H1 (cell line): ENCODE measurements at regions not wholly inside any gene's neighbourhood (a gene's known extent, or its start where the extent isn't known, plus 50 kb on each side); places are given as distances from the start of the nearest gene placed in this dataset.

Experiments
- CTCF ChIA-PET: fragments of 300-600 bp; sonication (Branson Sonifier 250); formaldehyde crosslinking; loops from one replicate; lab custom pipeline; 2021; ENCODE audit not compliant: partially characterized antibody; lab: Charles Lee
- POLR2A ChIA-PET: fragments of 300-600 bp; sonication (Branson Sonifier 250); formaldehyde crosslinking; loops from one replicate; lab custom pipeline; 2021; ENCODE audit warnings: inconsistent platforms; ENCODE audit not compliant: partially characterized antibody; lab: Charles Lee
- DNase-seq, 2 experiments: peaks; one replicate each; pipeline versions ENCODE4 v3.0.0 to v3.0.0-alpha.2; 2010 to 2022; ENCODE audit warnings: low spot score in 2 of 2, low read depth in 1 of 2, mixed read lengths in 1 of 2
- FAIRE-seq: peaks from 2 replicates; lab custom pipeline; 2011; peaks lifted over from hg19 to GRCh38; lab: Jason Lieb, UNC
- H2AFZ ChIP-seq: 2 replicates; pipeline ENCODE4 v1.8.1; 2012; ENCODE audit warnings: low read length, inconsistent platforms
- H2AK5ac ChIP-seq: 2 replicates; pipeline ENCODE4 v1.6.1; 2013; ENCODE audit warnings: low read depth, low read length
- H2BK120ac ChIP-seq: replicated peaks from 2 replicates; pipeline ENCODE3; 2013; ENCODE audit warnings: low read depth, low read length, inconsistent platforms
- H2BK12ac ChIP-seq: 2 replicates; pipeline ENCODE4 v1.6.1; 2013; ENCODE audit warnings: low read depth, low read length
- H2BK15ac ChIP-seq: 2 replicates; pipeline ENCODE4 v1.6.1; 2013; ENCODE audit warnings: low read length
- H2BK20ac ChIP-seq: 2 replicates; pipeline ENCODE4 v1.6.1; 2013; ENCODE audit warnings: low read length
- H2BK5ac ChIP-seq: 2 replicates; pipeline ENCODE4 v1.6.1; 2013; ENCODE audit warnings: low read depth, low read length
- H3K14ac ChIP-seq: 2 replicates; pipeline ENCODE4 v1.6.1; 2013; ENCODE audit warnings: inconsistent platforms; ENCODE audit not compliant: insufficient read length
- H3K18ac ChIP-seq: 2 replicates; pipeline ENCODE4 v1.6.1; 2013; ENCODE audit warnings: low read length; ENCODE audit errors: extremely low read depth
- H3K23ac ChIP-seq: 2 replicates; pipeline ENCODE4 v1.6.1; 2013; ENCODE audit warnings: inconsistent platforms; ENCODE audit not compliant: insufficient read length
- H3K23me2 ChIP-seq: 2 replicates; pipeline ENCODE4 v1.6.1; 2013; ENCODE audit warnings: low read depth, low read length
- H3K27ac ChIP-seq: 2 replicates; pipeline ENCODE4 v1.6.1; 2011; ENCODE audit warnings: low read depth, low read length, inconsistent platforms
- H3K27me3 ChIP-seq, 4 experiments: replicated peaks in 1 of 4; 1 replicate in 1 of 4; 2 replicates in 3 of 4; pipeline versions ENCODE4 v1.6.1 to v1.8.1; 2011 to 2013; ENCODE audit warnings: low read length in 3 of 4, mild to moderate bottlenecking in 3 of 4, inconsistent platforms in 2 of 4, mixed read lengths in 2 of 4, moderate library complexity in 1 of 4; ENCODE audit not compliant: control insufficient read depth in 3 of 4, insufficient read depth in 3 of 4; ENCODE audit errors: extremely low read depth in 1 of 4
- H3K36me3 ChIP-seq, 4 experiments: 2 replicates each; pipeline versions ENCODE4 v1.6.1 to v1.8.1; 2011 to 2013; ENCODE audit warnings: mild to moderate bottlenecking in 4 of 4, low read length in 3 of 4, moderate library complexity in 2 of 4, control low read depth in 1 of 4, inconsistent platforms in 1 of 4; ENCODE audit not compliant: insufficient read depth in 4 of 4, control insufficient read depth in 2 of 4
- H3K4ac ChIP-seq: replicated peaks from 2 replicates; pipeline ENCODE3; 2013; ENCODE audit warnings: low read length, low read depth, mixed read lengths, inconsistent platforms; ENCODE audit not compliant: insufficient read length
- H3K4me1 ChIP-seq, 4 experiments: replicated peaks in 1 of 4; 1 replicate in 1 of 4; 2 replicates in 3 of 4; pipeline versions ENCODE4 v1.6.1 to v1.8.1; 2011 to 2013; ENCODE audit warnings: low read length in 3 of 4, inconsistent platforms in 2 of 4, mixed read lengths in 1 of 4; ENCODE audit not compliant: insufficient read depth in 4 of 4, control insufficient read depth in 3 of 4
- H3K4me2 ChIP-seq, 2 experiments: 2 replicates each; pipeline versions ENCODE4 v1.6.1 to v1.8.1; 2011 to 2013; ENCODE audit warnings: low read depth in 2 of 2, low read length in 2 of 2, control low read depth in 1 of 2, inconsistent platforms in 1 of 2, mild to moderate bottlenecking in 1 of 2; ENCODE audit not compliant: insufficient read depth in 1 of 2
- H3K4me3 ChIP-seq, 4 experiments: fragments of 200-600, 300-600 bp in 1 of 4; sonication (generic), shearing (Covaris generic), sonication (Bioruptor Twin) in 1 of 4; 2 replicates each; pipeline versions ENCODE4 v1.5.1 to v1.8.1; 2011 to 2016; ENCODE audit warnings: low read length in 4 of 4, low read depth in 3 of 4, control low read depth in 2 of 4, inconsistent platforms in 2 of 4, mild to moderate bottlenecking in 2 of 4, mixed read lengths in 1 of 4, moderate library complexity in 1 of 4; ENCODE audit not compliant: insufficient read depth in 2 of 4; ENCODE audit errors: extremely low read depth in 1 of 4
- H3K56ac ChIP-seq: replicated peaks from 2 replicates; pipeline ENCODE3; 2013; ENCODE audit warnings: low read depth, mild to moderate bottlenecking, mixed read lengths, low read length, inconsistent platforms; ENCODE audit not compliant: insufficient read length
- H3K79me1 ChIP-seq: 2 replicates; pipeline ENCODE4 v1.6.1; 2013; ENCODE audit warnings: low read depth, low read length, control low read depth
- H3K79me2 ChIP-seq, 2 experiments: 2 replicates each; pipeline versions ENCODE4 v1.6.1 to v1.8.1; 2012 to 2013; ENCODE audit warnings: low read length in 2 of 2, mild to moderate bottlenecking in 2 of 2, inconsistent platforms in 1 of 2; ENCODE audit not compliant: insufficient read depth in 2 of 2, control insufficient read depth in 1 of 2
- H3K9ac ChIP-seq, 4 experiments: replicated peaks in 1 of 4; 1 replicate in 1 of 4; 2 replicates in 3 of 4; pipeline versions ENCODE4 v1.6.1 to v1.8.1; 2011 to 2013; ENCODE audit warnings: low read depth in 3 of 4, low read length in 3 of 4, control low read depth in 2 of 4, mild to moderate bottlenecking in 2 of 4, moderate library complexity in 2 of 4, inconsistent platforms in 1 of 4; ENCODE audit errors: extremely low read depth in 1 of 4
- H3K9me3 ChIP-seq, 2 experiments: 2 replicates each; pipeline versions ENCODE4 v1.6.1 to v1.8.1; 2012 to 2013; ENCODE audit warnings: mild to moderate bottlenecking in 2 of 2, moderate library complexity in 2 of 2, control low read depth in 1 of 2, inconsistent platforms in 1 of 2, low read depth in 1 of 2, low read length in 1 of 2, mixed read lengths in 1 of 2; ENCODE audit not compliant: insufficient read depth in 2 of 2
- H4K20me1 ChIP-seq, 2 experiments: replicated peaks in 1 of 2; 2 replicates each; pipeline versions ENCODE3 to v1.8.1; 2011 to 2013; ENCODE audit warnings: inconsistent platforms in 2 of 2, low read length in 2 of 2, mild to moderate bottlenecking in 1 of 2; ENCODE audit not compliant: insufficient read depth in 2 of 2, control insufficient read depth in 1 of 2
- H4K5ac ChIP-seq: 2 replicates; pipeline ENCODE4 v1.6.1; 2013; ENCODE audit warnings: low read length, low read depth, mixed read lengths, inconsistent platforms; ENCODE audit not compliant: insufficient read length
- H4K8ac ChIP-seq: 2 replicates; pipeline ENCODE4 v1.8.0; 2013; ENCODE audit warnings: mild to moderate bottlenecking, moderate library complexity, low read length, inconsistent platforms; ENCODE audit not compliant: insufficient read depth; ENCODE audit errors: extremely low read depth
- H4K91ac ChIP-seq: replicated peaks from 2 replicates; pipeline ENCODE3; 2013; ENCODE audit warnings: low read length, mixed read lengths, inconsistent platforms; ENCODE audit not compliant: insufficient read length
- BRCA1 ChIP-seq: IDR thresholded peaks from 2 replicates; pipeline ENCODE4 v1.6.1; 2012; ENCODE audit warnings: low read depth, low read length, improper control_type of control experiment
- CBX8 ChIP-seq: fragments of 300-800, 300-1000 bp; sonication (generic); IDR thresholded peaks from 2 replicates; pipeline ENCODE4 v1.7.1; 2016; ENCODE audit warnings: low read depth, low read length, borderline replicate concordance
- CHD2 ChIP-seq: IDR thresholded peaks from 2 replicates; pipeline ENCODE4 v1.6.1; 2012; ENCODE audit warnings: low read length, improper control_type of control experiment
- EP300 ChIP-seq, 2 experiments: IDR thresholded peaks; 1 replicate in 1 of 2; 2 replicates in 1 of 2; pipeline ENCODE4 v1.6.1; 2011 to 2012; ENCODE audit warnings: low read depth in 2 of 2, low read length in 2 of 2, mild to moderate bottlenecking in 2 of 2, borderline replicate concordance in 1 of 2, inconsistent platforms in 1 of 2, moderate library complexity in 1 of 2
- FOSL1 ChIP-seq: IDR thresholded peaks from 2 replicates; pipeline ENCODE4 v1.6.1; 2011; ENCODE audit warnings: mild to moderate bottlenecking, low read depth, low read length, moderate library complexity; ENCODE audit not compliant: insufficient read depth
- NANOG ChIP-seq: IDR thresholded peaks from 2 replicates; pipeline ENCODE4 v1.6.1; 2011; ENCODE audit warnings: low read length, low read depth, mild to moderate bottlenecking, inconsistent platforms; ENCODE audit not compliant: insufficient read depth, poor library complexity, severe bottlenecking
- POLR2AphosphoS5 ChIP-seq: IDR thresholded peaks from 2 replicates; pipeline ENCODE4 v1.6.1; 2011; ENCODE audit warnings: low read depth, low read length
- RBBP5 ChIP-seq: IDR thresholded peaks from 2 replicates; pipeline ENCODE4 v1.7.1; 2012; ENCODE audit warnings: low read depth, mild to moderate bottlenecking, inconsistent platforms, low read length, moderate library complexity, borderline replicate concordance
- WGBS, 2 experiments: shearing (Covaris generic) in 1 of 2; methylation state at CpG; one replicate each; pipeline versions ENCODE4 v1.1.6 to v1.1.7; 2013 to 2015; ENCODE audit warnings: low lambda C conversion rate in 2 of 2, mixed read lengths in 2 of 2, inconsistent platforms in 1 of 2, low coverage in 1 of 2, missing lambda C conversion rate in 1 of 2; ENCODE audit not compliant: insufficient replicate concordance in 2 of 2, insufficient coverage in 1 of 2, insufficient read length in 1 of 2; ENCODE audit errors: extremely low coverage in 1 of 2, missing lambda C conversion rate in 1 of 2; 5-methylcytosine and 5-hydroxymethylcytosine counted together

DNA sequence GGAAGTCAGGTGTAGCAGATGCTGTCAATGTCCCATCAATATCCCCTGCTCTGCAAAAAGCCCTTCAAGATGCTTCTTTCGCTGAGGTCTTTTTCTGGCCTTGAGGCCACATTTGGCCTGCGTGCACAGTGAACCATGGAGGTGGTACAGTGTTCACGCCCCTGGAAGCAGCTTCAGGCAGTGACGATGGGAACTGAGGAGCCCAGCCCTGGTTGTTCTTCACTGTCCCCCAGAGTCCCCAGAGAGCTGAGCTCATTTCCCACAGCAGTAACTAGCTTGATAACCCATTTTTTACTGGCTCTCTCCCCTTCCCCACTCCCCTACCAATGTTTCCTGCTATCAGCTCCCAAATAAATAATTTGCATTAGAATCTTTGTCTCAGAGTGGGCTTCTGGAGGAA lies 76.5 kb downstream of the OLIG1 start:
- Histone ChIP-seq H4K8ac (no peak overlapping the region), H3K23ac (no peak overlapping the region), H3K79me1 (no peaks in the 10 kb centered on the region), H2BK5ac (no peak overlapping the region), H3K36me3 (no peaks in the 10 kb centered on the region), H3K4me2 (no peak overlapping the region), H4K91ac (no peak overlapping the region), H3K4ac (no peak overlapping the region), H2BK120ac (no peak overlapping the region), H4K20me1 (no peaks in the 10 kb centered on the region), H3K4me1 (peaks cover 0 to 8% (median 3%) of the 10 kb centered on the region in 4 experiments; a peak in 5 of 7 replicates), H4K5ac (no peak overlapping the region), H3K4me3 (no peak overlapping the region), H3K27me3 (no peaks in the 10 kb centered on the region), H2BK15ac (no peak overlapping the region), H3K23me2 (no peaks in the 10 kb centered on the region), H3K18ac (no peak overlapping the region), H2BK12ac (no peak overlapping the region), H3K9ac (no peak overlapping the region), H3K56ac (no peak overlapping the region), H3K79me2 (no peaks in the 10 kb centered on the region), H2AK5ac (no peak overlapping the region), H3K27ac (no peak overlapping the region), H3K14ac (no peak overlapping the region), H3K9me3 (no peaks in the 10 kb centered on the region), H2BK20ac (no peak overlapping the region), H2AFZ (no peak overlapping the region)
- CTCF ChIA-PET: interaction anchor here (0.9 to 2.9 kb wide), 3 partner anchors 15 to 152 kb away, joined by 5 to 8 read pairs (median 5); no protein-coding TSS in a partner anchor
- WGBS, 2 experiments: 77% methylated on average over 4 of the region's 4 CpGs; no CpG with 5 or more reads in 1 of the 2 experiments
- TF ChIP-seq POLR2AphosphoS5 (no peak), CHD2 (no peak), BRCA1 (no peak), EP300 (IDR thresholded peaks at IDR 0.05; ENCODE audit: borderline replicate concordance in 1 of 2, low read depth in 2 of 2, low read length in 2 of 2) (no peak), CBX8 (no peak), NANOG (no peak), RBBP5 (no peak), FOSL1 (no peak)
- POLR2A ChIA-PET: interaction anchor here (0.8 kb wide), 1 partner anchor 233 kb away, joined by 3 read pairs; no protein-coding TSS in a partner anchor
- DNase-seq (no peak), FAIRE-seq (no peak)
